ENCODE measurements at regions not wholly inside any gene's neighbourhood (a gene's known extent, or its start where the extent isn't known, plus 50 kb on each side); places are given as distances from the start of the nearest gene placed in this dataset.
A peak's percentile ranks its signal among the peaks of the same experiment; 100 is the strongest.

DNA sequence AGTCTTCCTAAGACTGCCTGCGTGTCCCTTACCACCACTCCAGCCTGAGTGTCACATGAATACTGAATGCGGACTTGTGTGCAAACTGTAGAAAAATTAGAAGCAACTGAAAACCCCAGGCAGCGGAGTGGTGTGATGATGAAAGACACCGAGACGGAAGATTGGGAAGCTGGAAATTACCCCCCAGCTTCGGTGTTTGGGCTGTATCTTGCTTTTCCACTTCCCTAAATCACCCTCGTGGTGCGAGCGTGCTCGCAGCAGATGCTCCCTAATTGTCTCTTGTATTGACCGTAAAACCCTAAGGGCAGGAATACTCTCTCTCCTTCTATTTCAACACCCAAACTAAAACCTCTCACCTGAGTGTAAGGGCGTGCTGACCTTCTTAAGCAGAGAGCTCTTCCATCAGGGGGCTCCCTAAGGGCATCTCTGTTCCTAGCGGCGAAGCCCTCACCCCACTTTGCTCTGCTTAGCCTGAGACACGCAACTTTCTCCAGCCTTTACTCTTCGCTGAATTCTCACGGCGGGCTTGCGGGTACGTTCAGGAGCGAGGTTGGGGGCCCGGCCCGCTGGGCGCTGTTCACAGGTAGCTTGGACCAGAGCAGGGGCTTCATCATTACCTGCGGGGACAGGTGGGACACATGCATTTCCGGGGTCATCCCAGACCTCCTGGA lies 62.4 kb downstream of the CRYBB2 start:
- ATAC-seq (ENCODE audit: low read depth) (no peak), DNase-seq (no peak)
- Histone ChIP-seq H2BK20ac (ENCODE audit: low read depth, low read length) (no peak overlapping the region), H3K23ac (ENCODE audit: low read depth, low read length) (no peak overlapping the region), H3K4ac (ENCODE audit: low read depth, low read length) (no peak overlapping the region), H2BK120ac (ENCODE audit: low read depth, low read length) (no peak overlapping the region), H3K4me2 (ENCODE audit: low read depth, low read length) (no peak overlapping the region), H3K36me3 (ENCODE audit: control insufficient read depth, insufficient read depth, low read length) (no peaks in the 10 kb centered on the region), H3K9me3 (ENCODE audit: control insufficient read depth, insufficient read depth, low read length) (no peaks in the 10 kb centered on the region), H3K9me1 (ENCODE audit: insufficient read depth, low read length) (no peaks in the 10 kb centered on the region), H3K27ac (ENCODE audit: insufficient read depth, low read length) (no peak overlapping the region), H2AFZ (replicated peaks; ENCODE audit: low read length, poor library complexity) (no peak overlapping the region), H2AK5ac (ENCODE audit: low read depth, low read length) (no peak overlapping the region), H4K5ac (ENCODE audit: low read depth, low read length) (no peak overlapping the region), H3K9ac (ENCODE audit: low read depth, low read length) (no peak overlapping the region), H2BK5ac (ENCODE audit: low read depth, low read length, poor library complexity, severe bottlenecking) (no peak overlapping the region), H2BK15ac (ENCODE audit: low read depth, low read length) (no peak overlapping the region), H3K79me1 (ENCODE audit: low read depth in 1 of 2, low read length in 2 of 2) (no peaks in the 10 kb centered on the region), H3K56ac (ENCODE audit: extremely low read depth, insufficient read depth, low read length) (no peak overlapping the region), H3K14ac (replicated peaks; ENCODE audit: low read depth, low read length) (no peak overlapping the region), H4K91ac (ENCODE audit: insufficient read depth, low read depth, low read length) (no peak overlapping the region), H3K4me3 (ENCODE audit: insufficient read depth, low read depth, low read length) (no peak overlapping the region), H2AK9ac (replicated peaks; ENCODE audit: low read depth, low read length, poor library complexity) (peak overlapping the region; percentile 70), H4K8ac (ENCODE audit: low read depth in 2 of 2, low read length in 2 of 2) (no peak overlapping the region), H4K20me1 (ENCODE audit: insufficient read depth, low read length) (no peaks in the 10 kb centered on the region), H3K27me3 (ENCODE audit: control insufficient read depth, insufficient read depth, low read length) (peaks cover 32% of the 10 kb centered on the region), H3K4me1 (ENCODE audit: control insufficient read depth, insufficient read depth, low read length) (no peaks in the 10 kb centered on the region), H3K18ac (ENCODE audit: low read depth, low read length) (no peak overlapping the region)
- in situ Hi-C loops (cut with MboI; ENCODE audit: low sequenced_read_pairs), result no loop called here
- no TSS peak for BruUV-seq (replicated peaks)
- CTCF ChIA-PET, result no interaction called here
- intact Hi-C loops (cut with micrococcal nuclease), result loop anchor here (5.0 kb wide), 1 partner anchor 240 kb away; no protein-coding TSS in a partner anchor
- dilution Hi-C loops (cut with HindIII; ENCODE audit: low sequenced_read_pairs, unreplicated experiment), result no loop called here
- 5% methylated on average over 15 of the region's 26 CpGs; no CpG with 5 or more reads in 1 of the 2 experiments for WGBS, 2 experiments (ENCODE audit: extremely low coverage in 2 of 2, insufficient read length in 1 of 2)
- TF ChIP-seq BHLHE40 (IDR thresholded peaks at IDR 0.05; ENCODE audit: low read depth, low read length), result no peak
- POLR2A ChIA-PET (ENCODE audit: unreplicated experiment), result no interaction called here

All from IMR-90 (cell line).